Ishikawa (cell line): ENCODE measurements at regions not wholly inside any gene's neighbourhood (a gene's known extent, or its start where the extent isn't known, plus 50 kb on each side); places are given as distances from the start of the nearest gene placed in this dataset.

Experiments used
- CEBPB ChIP-seq: IDR thresholded peaks from 2 replicates; pipeline ENCODE4 v1.6.1; 2012
- CREB1 ChIP-seq: IDR thresholded peaks from 2 replicates; pipeline ENCODE4 v1.6.1; 2012; ENCODE audit warnings: low read depth
- EGR1 ChIP-seq: IDR thresholded peaks from 2 replicates; pipeline ENCODE4 v1.6.1; 2012
- EP300 ChIP-seq: IDR thresholded peaks from 2 replicates; pipeline ENCODE4 v1.6.1; 2012; ENCODE audit warnings: borderline replicate concordance
- FOXM1 ChIP-seq: IDR thresholded peaks from 2 replicates; pipeline ENCODE4 v1.6.1; 2012; ENCODE audit warnings: low read depth, borderline replicate concordance
- MAX ChIP-seq: IDR thresholded peaks from 2 replicates; pipeline ENCODE4 v1.6.1; 2012
- NFIC ChIP-seq: IDR thresholded peaks from 2 replicates; pipeline ENCODE4 v1.6.1; 2012
- RAD21 ChIP-seq: IDR thresholded peaks from 2 replicates; pipeline ENCODE4 v1.6.1; 2012; ENCODE audit warnings: low read depth
- REST ChIP-seq: IDR thresholded peaks from 2 replicates; pipeline ENCODE4 v1.6.1; 2012; ENCODE audit warnings: low read depth, mild to moderate bottlenecking
- TAF1 ChIP-seq: IDR thresholded peaks from 2 replicates; pipeline ENCODE4 v1.6.1; 2012; ENCODE audit warnings: low read depth, mild to moderate bottlenecking
- TCF12 ChIP-seq: IDR thresholded peaks from 2 replicates; pipeline ENCODE4 v1.6.1; 2012; ENCODE audit warnings: low read depth
- TEAD4 ChIP-seq: IDR thresholded peaks from 2 replicates; pipeline ENCODE4 v1.6.1; 2012
- USF1 ChIP-seq: IDR thresholded peaks from 2 replicates; pipeline ENCODE4 v1.6.1; 2012
- YY1 ChIP-seq: IDR thresholded peaks from 2 replicates; pipeline ENCODE4 v1.6.1; 2012; ENCODE audit warnings: low read depth
- ZBTB7A ChIP-seq: IDR thresholded peaks from 2 replicates; pipeline ENCODE4 v1.6.1; 2012; ENCODE audit warnings: low read depth

GRCh38 chr11:71155846-71156245, 96.5 kb downstream of the SHANK2 start:
- no peak for TF ChIP-seq CEBPB
- no peak for TF ChIP-seq RAD21
- no peak for TF ChIP-seq USF1
- no peak for TF ChIP-seq TAF1
- TF ChIP-seq FOXM1, result no peak
- TF ChIP-seq ZBTB7A, result no peak
- no peak for TF ChIP-seq TCF12

GRCh38 chr11:71154261-71154805, 98.0 kb downstream of the SHANK2 start:
- TF ChIP-seq NFIC (no peak), ZBTB7A (no peak), FOXM1 (no peak), USF1 (no peak), TAF1 (no peak)

- TF ChIP-seq YY1 (no peak), CEBPB (no peak), NFIC (no peak), EP300 (no peak), ZBTB7A (no peak), MAX (no peak), USF1 (no peak), FOXM1 (no peak), CREB1 (no peak)
These were observed 99.4 kb downstream of the SHANK2 start for GRCh38 chr11:71153005-71153390.

GRCh38 chr11:71151561-71151960, 100.8 kb downstream of the SHANK2 start:
- TF ChIP-seq USF1 (no peak), TAF1 (no peak), FOXM1 (no peak), RAD21 (no peak), CREB1 (no peak)

- no peak for TF ChIP-seq TEAD4
- TF ChIP-seq FOXM1, result no peak
- no peak for TF ChIP-seq REST
- no peak for TF ChIP-seq NFIC
- no peak for TF ChIP-seq EGR1
- no peak for TF ChIP-seq TAF1
- no peak for TF ChIP-seq TCF12
These were observed 101.5 kb downstream of the SHANK2 start for GRCh38 chr11:71150859-71151258.

- TF ChIP-seq FOXM1 (no peak), YY1 (no peak), ZBTB7A (no peak), USF1 (no peak), CEBPB (no peak), RAD21 (no peak), REST (no peak), EP300 (no peak), TAF1 (no peak), MAX (no peak)
These were observed 103.7 kb downstream of the SHANK2 start for GRCh38 chr11:71148716-71149115.
